ENCODE measurements at regions not wholly inside any gene's neighbourhood (a gene's known extent, or its start where the extent isn't known, plus 50 kb on each side); places are given as distances from the start of the nearest gene placed in this dataset.

DNA sequence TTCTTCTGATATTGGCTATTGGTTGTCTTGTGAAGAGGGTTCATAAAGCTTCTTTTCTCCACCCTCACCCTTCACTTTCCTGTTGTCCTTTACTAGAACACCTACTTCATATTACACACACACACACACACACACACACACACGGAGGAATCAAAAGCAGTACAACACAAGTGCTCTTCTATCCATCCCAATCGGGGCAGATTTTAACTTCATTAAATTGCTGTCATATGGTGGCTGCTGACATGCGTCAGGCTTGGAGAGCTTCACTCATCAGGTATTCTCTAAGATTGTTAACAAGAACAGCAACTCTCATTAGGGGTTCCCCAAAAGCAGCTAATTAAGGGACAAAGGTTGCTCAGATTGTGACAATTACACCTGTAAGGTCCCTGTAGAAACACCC lies 239.1 kb upstream of the MEIS2 start:
- TF ChIP-seq POLR2A (IDR thresholded peaks at IDR 0.05) = no peak
- TF ChIP-seq, protein P1, sequence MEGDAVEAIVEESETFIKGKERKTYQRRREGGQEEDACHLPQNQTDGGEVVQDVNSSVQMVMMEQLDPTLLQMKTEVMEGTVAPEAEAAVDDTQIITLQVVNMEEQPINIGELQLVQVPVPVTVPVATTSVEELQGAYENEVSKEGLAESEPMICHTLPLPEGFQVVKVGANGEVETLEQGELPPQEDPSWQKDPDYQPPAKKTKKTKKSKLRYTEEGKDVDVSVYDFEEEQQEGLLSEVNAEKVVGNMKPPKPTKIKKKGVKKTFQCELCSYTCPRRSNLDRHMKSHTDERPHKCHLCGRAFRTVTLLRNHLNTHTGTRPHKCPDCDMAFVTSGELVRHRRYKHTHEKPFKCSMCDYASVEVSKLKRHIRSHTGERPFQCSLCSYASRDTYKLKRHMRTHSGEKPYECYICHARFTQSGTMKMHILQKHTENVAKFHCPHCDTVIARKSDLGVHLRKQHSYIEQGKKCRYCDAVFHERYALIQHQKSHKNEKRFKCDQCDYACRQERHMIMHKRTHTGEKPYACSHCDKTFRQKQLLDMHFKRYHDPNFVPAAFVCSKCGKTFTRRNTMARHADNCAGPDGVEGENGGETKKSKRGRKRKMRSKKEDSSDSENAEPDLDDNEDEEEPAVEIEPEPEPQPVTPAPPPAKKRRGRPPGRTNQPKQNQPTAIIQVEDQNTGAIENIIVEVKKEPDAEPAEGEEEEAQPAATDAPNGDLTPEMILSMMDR (IDR thresholded peaks at IDR 0.05) = no peak

Data from lower leg skin (tissue), 3 donors.